GM12874 (cell line): ENCODE measurements at regions not wholly inside any gene's neighbourhood (a gene's known extent, or its start where the extent isn't known, plus 50 kb on each side); places are given as distances from the start of the nearest gene placed in this dataset.

Experiments used
- CTCF ChIP-seq: IDR thresholded peaks from 2 replicates; pipeline ENCODE4 v1.5.1; 2011; ENCODE audit warnings: low read depth, mild to moderate bottlenecking, control low read depth, low read length, moderate library complexity; ENCODE audit not compliant: insufficient read depth

DNA sequence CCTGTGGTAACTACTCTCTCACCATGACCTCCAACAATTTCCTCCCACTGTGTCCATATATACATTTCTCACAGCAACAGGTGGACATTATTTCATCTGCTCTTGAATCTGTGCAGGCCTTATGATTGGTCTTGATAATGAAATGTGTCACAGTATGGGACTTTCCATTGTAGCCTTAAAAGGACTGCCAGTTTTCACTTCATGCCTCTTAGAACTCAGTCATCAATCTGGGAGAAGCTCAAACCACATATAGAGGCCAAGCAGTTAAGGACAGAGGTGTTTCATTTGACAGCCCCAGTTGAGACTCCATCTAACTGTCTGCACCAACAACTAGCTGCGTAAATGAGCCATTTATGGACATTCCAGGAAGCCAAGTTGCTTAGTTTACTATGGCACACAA, 1534.8 kb downstream of the ARAP2 start:
- TF ChIP-seq CTCF: no peak

GRCh38 chr4:34718576-34719245, 1525.6 kb downstream of the ARAP2 start:
- no peak for TF ChIP-seq CTCF

DNA sequence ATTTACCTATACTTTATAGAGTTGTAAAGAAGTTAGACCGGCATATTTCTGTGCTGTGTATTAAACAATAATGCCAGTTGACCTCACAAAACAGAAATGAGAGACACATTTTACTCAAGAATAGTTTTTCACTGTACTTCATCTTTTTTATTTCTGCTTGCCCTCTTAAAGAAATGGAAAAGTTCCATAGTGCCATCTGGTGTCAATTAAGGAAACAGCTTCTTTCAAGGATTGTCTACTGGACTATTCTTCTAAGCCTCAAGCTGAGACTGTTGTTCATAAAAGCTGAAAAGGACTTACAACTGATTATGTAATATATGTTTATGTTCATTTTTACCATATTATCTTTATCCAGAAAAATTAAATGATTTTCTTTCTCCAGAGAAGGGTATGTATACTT, 1523.7 kb downstream of the ARAP2 start:
- peak; percentile 15; the same call in 1 of the 2 replicates for TF ChIP-seq CTCF

- no peak for TF ChIP-seq CTCF
Observed at GRCh38 chr4:34721835-34722234, 1522.5 kb downstream of the ARAP2 start.

- TF ChIP-seq CTCF: no peak
Observed at GRCh38 chr4:34723605-34724004, 1520.7 kb downstream of the ARAP2 start.

- TF ChIP-seq CTCF: no peak
Observed at GRCh38 chr4:34724491-34724890, 1519.8 kb downstream of the ARAP2 start.

GRCh38 chr4:34731070-34731469, 1513.2 kb downstream of the ARAP2 start:
- TF ChIP-seq CTCF: no peak
